Activated T-cell treated with anti-CD3 and anti-CD28 coated beads, Interleukin-2, amount 50 U/mL, for 1 hour (primary cell): ENCODE measurements at regions not wholly inside any gene's neighbourhood (a gene's known extent, or its start where the extent isn't known, plus 50 kb on each side); places are given as distances from the start of the nearest gene placed in this dataset.

Experiments
- DNase-seq: peaks from one replicate; pipeline ENCODE4 v3.0.0-alpha.2; 2020

DNA sequence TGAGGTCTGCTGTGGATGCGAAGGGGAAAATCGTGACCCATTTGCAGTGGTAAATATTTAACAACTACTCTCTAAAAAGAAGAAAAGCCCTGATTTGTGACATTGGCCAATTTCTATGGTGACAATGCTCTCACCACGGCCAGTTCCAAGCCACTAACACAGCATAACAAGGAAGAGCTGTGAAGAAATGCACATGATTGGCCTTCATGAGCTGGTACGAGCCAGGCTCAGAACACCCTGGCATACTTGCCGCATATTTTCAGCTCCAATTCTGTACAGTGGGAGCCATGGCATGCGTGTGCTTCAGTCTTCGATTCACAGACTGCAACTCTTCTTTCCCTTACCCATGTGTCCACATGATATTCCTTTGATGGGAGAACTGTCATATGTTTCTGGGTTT is 363.9 kb upstream of the CDH5 start:
- DNase-seq: no peak

- DNase-seq: no peak
Observed at GRCh38 chr16:66001432-66001831, 365.1 kb upstream of the CDH5 start.

DNA sequence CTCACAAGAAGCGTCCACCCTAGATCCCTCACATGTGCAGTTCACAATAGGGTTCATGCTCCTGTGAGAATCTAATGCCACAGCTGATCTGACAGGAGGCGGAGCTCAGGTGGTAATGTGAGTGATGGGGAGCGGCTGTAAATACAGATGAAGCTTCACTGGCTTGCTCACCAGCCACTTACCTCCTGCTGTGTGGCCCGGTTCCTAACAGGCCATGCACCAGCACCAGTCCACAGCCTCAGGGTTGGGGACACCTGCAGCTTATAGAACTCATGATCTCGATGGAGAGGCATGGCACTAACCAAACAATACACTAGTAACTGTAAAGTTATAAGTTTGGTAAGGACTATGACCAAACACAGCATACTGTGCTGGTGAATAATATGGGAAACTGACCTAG is 368.0 kb upstream of the CDH5 start:
- DNase-seq: no peak

DNA sequence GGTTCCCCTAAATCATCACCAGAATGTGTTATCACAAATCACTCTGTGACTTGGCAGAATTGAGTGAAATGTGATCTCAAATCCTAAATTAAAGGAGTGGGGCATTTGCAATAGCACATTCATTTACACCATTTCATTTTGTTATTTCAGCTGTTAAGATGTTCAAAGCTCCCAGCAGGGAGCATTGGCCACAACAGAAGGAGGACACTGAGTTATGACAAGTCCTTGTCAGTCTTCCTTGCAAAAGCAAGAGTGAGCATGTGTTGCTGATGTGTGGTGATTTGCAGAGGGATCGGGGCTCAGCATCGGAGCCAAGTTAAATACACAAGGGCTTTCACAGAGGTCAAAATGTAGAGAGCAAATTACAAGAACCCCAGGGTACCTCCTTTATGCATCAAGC is 372.2 kb upstream of the CDH5 start:
- no peak for DNase-seq

- DNase-seq: no peak
Observed at GRCh38 chr16:65991149-65991701, 375.3 kb upstream of the CDH5 start.

GRCh38 chr16:65989861-65990604 is 376.5 kb upstream of the CDH5 start:
- DNase-seq: no peak

DNA sequence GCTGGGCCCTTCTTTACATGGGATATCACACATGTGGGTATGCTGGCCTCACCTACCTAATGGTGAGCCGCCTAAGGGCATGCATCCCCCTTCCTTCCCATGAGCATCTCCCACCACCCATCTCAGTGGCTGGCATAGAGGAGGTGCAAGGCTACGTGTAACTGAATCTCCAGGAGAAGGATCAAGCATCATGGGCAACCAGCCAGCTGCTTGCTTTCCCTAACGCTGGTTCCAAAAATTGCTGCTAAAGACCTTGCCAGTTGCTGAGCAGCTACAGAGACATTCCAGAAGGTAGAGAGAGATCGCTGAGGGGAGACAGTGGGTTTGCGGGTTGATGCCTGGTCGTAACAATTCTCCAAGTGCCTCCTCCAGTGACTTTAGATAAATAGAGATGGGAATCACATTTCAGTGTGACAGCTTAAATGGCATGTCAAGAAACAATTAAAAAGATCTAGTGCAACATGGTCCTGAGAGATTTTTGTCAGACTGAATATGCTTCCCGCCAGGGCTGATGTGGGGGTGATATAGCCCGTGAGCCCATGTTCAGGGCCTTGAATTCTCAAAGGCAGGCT is 378.4 kb upstream of the CDH5 start:
- no peak for DNase-seq

- DNase-seq: no peak
Observed at GRCh38 chr16:65984296-65984695, 382.2 kb upstream of the CDH5 start.

- no peak for DNase-seq
Observed at GRCh38 chr16:65981057-65981456, 385.4 kb upstream of the CDH5 start.

- DNase-seq: no peak
Observed at GRCh38 chr16:65975049-65975708, 391.3 kb upstream of the CDH5 start.

DNA sequence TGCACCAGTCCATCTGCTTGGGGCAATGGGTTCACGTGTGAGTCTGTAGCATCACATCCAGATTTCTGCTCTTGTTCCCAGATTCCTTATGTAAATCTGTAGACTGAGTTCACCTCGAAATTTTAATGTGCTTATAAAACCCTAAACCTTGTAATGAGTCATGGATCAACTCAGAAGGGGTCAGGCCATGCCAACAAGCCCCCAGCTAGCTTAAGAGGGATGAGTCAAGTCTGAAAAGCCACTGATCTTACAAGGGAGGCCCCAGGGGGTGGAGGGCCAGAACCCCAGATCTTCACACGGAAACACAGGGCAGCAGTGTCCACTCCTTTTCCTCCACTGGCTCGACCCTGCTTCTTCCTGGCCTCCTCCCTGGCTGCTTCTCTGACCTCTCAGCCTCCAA is 399.1 kb upstream of the CDH5 start:
- DNase-seq: no peak

- DNase-seq: no peak
Observed at GRCh38 chr16:65965628-65966027, 400.9 kb upstream of the CDH5 start.

DNA sequence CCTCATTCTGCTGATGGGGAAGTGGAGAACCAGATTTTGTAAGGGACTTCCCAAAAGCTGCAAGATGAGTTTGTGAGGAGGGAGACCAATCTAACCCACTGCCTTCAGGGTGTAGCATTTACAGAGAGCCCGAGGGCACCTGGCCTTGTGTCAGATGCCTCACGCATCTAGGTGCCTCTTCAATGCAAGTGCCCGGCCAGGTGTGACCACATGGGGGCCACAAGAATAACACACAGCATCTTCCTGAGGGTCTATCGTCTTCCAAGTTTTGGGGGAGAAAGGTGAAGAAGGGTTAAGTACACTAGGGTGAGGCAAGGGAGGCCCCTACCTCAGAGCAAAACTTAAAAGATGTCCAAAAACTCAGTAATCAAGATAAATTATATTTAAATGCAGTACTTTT is 401.7 kb upstream of the CDH5 start:
- no peak for DNase-seq

DNA sequence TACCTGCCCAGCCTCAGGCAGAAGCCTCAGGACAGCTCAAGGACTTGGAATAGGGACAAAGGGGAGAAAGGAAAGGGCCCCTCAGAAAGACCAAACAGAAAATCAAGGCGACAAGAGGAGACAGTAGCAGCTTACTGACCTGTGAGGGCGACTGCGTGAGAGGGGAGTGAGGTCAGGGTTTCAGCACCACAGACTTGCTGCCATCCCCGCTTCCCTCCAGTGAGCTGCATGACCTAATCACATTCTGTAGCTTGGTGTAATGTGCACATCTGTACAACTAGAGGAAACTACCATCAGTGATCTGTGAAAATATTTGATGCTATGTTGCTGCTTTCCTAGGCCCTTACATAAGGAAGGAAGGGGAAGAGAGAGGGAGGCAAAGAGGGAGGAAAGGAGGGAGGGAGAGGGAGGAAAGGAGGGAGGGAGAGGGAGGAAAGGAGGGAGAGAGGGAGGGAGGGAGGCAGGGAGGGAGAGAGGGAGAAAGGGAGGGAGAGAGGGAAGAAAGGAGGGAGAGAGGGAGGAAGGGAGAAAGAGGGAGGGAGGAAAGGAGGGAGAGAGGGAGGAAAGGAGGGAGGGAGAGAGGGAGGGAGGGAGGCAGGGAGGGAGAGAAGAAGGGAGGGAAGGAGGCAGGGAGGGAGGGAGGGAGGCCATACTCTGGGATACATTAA is 404.9 kb upstream of the CDH5 start:
- no peak for DNase-seq

DNA sequence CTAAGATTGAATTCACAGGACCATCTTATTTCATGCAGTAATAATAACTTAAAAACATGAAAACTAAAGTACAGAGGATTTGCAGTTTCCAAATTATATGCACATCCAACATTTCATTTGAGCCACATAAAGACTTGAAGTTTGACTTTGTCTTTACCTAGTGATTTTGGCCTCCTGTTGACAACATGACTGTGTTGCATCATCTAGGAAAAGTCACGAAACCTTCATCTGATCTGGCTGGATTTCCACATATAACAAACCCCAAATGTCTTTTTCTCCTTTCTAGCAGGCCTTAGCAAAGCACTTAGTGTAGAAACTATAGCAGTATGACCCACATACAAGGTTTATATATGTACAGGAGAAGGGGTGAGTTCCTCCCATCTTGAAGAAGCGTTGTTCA is 406.5 kb upstream of the CDH5 start:
- no peak for DNase-seq

DNA sequence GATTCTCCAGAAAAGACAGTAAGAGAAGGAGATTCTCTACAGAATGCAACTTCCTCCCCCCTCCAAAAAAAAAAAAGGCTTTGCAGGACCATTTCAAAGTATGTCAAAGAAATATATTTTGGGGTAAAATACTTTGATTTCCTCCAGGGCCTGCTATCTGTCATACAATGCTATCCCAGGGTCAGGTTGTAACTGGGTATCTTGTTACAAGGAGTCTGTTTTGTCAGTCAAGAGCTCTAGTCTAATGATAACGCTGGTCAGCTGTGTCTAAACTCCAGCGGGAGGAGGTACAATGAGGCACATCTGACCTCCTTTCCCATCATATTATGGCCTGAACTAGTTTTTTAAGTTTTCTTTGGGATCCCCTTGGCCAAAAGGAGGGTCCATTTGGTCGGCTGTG is 408.4 kb upstream of the CDH5 start:
- no peak for DNase-seq

DNA sequence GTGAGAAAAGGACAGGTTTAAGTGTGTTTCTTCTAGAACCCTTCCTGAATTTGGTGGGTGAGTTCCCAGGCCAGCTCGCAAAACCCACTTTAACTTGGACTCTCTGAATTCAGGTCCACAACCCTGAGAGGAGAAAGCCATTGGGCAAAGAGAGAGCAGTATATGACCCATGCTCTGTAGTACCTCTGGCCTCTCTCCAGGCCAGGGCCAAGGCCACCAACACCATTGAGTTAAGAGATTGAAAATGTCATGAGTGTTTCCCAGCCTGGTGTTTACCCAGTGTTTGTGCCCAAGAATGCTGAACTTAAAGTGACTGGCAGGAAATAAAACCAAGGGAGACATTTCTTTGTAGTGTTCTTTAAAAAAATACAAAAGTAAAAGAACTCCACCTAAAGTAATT is 410.4 kb upstream of the CDH5 start:
- no peak for DNase-seq

DNA sequence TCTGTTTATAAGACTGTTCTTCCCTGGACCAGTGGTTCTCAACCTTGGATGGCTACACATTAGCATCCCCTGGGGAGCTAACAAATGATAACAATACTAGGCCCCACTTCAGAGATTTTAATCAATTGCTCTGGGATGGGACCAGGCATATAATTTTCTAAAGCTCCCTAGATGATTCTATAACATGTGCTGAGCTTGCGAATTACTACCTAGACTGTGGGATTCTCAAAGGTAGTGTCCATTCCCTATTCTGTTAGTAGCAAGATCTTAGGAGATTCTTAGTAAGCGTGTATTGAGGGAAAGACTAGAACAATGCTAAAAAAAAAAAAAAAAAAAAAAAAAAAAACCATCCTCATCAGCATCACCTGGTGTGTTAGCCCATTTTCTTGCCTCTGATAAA is 412.0 kb upstream of the CDH5 start:
- DNase-seq: no peak

DNA sequence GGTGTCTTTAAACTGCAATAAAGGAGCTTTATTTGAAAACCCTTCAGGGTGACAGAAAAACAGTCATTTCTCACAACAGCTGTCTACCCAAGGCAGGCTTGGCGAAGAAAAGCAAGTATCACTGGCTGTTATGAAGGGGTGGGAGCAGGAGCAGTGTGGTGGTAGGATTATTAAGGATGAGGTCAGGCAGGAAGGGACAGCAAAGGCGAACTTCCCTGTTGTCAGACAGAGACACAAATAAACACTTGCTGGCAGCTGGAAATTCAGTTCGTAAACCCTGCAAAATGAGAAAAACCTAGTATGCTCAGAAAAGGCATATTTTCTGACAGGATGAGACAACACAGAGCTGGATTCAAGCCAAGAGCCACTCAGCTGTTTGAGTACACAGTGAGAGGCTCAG is 416.3 kb upstream of the CDH5 start:
- no peak for DNase-seq

DNA sequence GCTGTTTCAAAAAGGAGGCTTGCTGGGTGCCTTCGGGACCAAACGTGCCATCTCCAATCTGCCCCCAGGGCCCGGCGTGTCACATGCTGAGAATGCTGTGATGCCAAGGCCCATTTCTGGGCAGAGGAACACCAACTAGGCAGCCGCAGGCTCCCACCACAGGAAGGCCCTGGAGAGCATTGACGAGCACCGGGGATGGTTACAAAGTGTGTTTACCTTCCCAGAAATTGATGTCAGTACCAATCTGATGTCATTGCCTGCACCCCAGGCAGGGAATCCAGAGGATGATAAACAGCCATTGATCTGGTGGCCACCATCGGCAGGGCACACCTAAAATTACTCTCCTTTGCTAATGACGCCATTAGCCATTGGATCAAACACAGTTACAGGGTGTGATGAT is 418.1 kb upstream of the CDH5 start:
- DNase-seq: no peak

DNA sequence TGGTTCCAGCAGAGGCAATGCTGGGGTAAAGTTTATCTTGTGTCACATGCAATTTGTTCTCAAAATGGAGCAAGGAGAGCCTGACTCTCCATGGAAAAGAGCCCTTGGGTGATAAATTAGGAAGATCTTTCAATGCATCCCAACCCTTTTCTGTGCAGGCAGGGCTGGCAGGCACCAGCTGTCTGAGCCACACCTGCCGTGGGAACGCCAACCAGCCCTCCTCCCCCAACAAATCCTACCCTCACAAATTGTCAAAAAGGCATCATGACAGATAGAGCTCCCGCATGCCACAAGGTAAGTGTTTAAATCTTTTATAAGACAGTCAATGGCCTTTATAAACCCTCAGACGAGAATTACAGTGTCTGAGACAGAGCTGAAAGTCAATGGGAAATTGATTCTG is 418.5 kb upstream of the CDH5 start:
- DNase-seq: no peak

- no peak for DNase-seq
Observed at GRCh38 chr16:65945493-65945892, 421.0 kb upstream of the CDH5 start.

DNA sequence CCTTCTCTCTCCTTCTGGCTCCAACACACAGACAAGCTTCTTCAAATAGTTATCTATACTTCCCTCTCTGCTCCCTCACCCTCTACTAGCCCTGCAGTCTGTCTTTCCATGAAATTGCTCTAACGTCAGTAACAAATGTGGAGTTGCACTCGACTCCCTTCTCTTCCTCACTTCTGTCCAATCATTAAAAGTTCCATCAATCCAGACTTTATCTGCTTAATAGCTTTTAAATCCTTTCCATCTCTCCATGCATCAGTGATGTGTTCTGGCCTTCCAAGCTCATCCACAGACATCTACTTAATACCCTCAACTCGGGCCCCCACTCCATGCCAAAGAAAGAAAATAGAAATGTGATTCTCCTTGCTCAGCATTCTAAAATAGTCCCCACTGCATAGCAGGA is 422.1 kb upstream of the CDH5 start:
- no peak for DNase-seq

GRCh38 chr16:65940711-65941110 is 425.8 kb upstream of the CDH5 start:
- DNase-seq: no peak
